22Rv1 (cell line): ENCODE measurements at regions not wholly inside any gene's neighbourhood (a gene's known extent, or its start where the extent isn't known, plus 50 kb on each side); places are given as distances from the start of the nearest gene placed in this dataset.

Experiments
- CTCF ChIP-seq: fragments of 450-650 bp; IDR thresholded peaks from 2 replicates; pipeline ENCODE4 v1.5.1; 2017; ENCODE audit warnings: mild to moderate bottlenecking
- ZFX ChIP-seq: fragments of 450-650 bp; IDR thresholded peaks from 2 replicates; pipeline ENCODE4 v1.6.1; 2017; ENCODE audit warnings: antibody characterized with exemption, borderline replicate concordance

GRCh38 chr10:94076325-94076841 is 82.7 kb downstream of the PLCE1 start:
- TF ChIP-seq CTCF (peak; percentile 18; the same call in 1 of the 2 replicates), ZFX (no peak)
